Stimulated activated CD4-positive, alpha-beta T cell treated with anti-CD3 and anti-CD28 coated beads, Interleukin-15, amount 100 ng/mL, for 48 hours (primary cell): ENCODE measurements at regions not wholly inside any gene's neighbourhood (a gene's known extent, or its start where the extent isn't known, plus 50 kb on each side); places are given as distances from the start of the nearest gene placed in this dataset.

Experiments used
- DNase-seq, 2 donors: peaks; one replicate each; pipeline ENCODE4 v3.0.0-alpha.2; 2020; ENCODE audit warnings: low read depth in 2 of 2

DNA sequence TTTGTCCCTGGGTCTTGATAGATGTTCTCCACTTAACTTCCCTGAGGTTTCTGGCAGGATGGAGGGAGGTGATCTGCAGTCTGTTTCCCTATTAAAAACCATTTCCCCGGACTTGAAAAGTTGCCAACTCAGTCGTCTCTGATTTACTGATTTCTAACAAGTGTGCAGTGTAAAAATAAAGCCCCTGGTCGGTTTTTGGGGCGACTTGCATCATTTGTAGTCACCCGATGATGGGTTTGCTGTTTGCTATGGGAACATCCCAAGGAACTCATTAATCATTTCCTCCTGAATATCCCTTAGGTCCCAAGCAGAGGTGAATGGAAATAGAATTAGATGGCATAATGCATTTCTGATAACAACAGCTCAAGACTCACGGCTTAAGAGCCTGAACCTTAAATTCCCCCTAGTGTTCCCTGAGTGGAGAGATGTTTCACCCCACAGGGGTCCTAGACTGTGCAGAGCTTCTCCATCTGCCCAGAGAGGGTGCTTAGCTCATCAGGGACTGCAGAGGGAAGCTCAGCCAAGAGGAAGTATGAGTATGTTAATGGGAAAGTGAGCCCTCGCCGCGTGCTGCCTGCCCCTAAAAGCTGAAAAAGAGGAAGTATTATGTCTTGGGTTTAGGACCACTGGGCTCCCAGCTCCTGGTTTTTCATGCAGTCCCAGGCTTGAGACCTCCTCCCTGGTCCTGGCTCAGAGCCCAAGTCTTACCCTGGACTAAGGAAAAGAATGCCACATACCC is 115.1 kb upstream of the DAP start:
- no peak for DNase-seq

DNA sequence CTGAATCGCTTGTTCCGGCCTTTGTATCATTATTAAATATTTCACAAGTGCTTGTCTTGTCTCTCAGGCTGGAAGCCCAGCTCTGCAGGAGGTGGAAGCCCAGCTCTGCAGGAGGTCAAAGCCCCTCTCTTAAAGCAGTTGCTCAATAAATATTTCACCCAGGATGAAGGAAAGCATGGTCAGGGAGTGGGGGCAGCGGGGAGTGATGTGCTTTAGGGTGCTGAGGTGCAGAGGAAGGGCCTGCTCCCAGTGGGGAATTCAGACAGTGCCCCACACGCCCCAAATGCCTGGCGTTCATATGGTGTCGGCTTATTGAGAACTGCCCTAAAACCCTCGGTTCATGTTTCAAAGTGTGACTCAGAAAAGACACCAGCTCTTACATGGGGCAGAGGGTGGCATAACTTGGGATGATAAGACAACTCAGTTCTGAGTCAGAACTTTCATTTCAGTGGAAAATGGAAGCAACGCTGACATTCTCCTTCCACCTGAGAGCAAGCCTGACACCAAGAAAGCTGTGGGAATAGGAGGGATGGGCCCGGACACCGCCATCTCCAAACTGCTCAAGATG is 114.3 kb upstream of the DAP start:
- DNase-seq = no peak

DNA sequence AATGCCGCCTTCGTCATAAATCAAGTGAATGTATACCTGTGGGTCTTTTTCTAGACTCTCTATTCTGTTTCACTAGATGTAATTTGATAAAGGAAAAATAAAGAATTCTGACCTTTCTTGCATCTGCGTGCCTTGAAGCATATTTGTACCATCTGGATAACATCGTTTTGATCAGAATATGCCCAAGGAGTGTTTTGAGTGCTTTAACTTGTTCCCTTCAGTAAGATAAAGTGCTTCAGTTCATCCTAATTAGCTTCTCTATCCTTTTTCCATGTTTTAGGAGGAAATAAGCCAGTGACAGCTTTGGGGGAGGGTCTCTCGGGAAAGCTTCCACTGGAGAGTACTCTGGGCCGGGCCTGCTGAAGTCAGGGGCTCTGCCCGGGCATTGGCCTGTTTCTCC is 113.5 kb upstream of the DAP start:
- no peak for DNase-seq

DNA sequence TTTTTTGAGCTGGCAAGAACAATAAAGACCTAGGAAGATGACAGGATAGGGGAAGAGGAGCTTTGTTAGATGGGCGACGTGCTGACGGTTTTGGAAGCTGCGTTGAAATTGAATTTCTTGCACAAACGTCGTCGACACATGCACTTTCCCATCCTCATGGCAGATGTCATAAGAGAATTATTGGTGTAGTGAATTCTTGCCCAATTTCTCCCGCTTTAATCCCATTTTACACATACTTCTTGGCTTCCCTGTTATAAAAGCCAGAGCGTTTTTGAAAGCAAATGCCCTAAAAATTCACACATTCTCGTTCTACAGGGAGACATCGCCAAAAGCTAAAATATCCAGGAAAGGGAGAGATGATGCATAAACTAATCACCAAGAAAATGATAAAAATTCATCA is 109.8 kb upstream of the DAP start:
- no peak for DNase-seq

DNA sequence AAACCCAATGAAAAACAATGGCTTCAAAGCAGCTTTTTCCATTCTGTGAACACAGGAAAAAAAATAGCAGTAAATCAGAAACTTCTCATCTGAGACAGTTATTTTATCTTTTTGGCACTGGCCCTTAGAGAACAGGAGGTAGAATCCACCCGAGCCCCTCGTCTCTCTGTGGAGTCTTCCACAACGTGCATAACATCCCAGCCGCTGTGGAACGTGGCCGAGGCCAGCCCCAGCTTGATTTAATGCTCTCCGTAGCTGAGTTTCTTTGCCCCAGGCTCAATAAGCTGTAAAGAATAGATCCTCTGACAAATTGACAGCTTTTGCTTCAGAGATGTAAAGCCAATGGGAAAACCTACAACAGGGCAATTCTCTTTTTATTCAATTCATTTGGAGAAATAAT is 107.9 kb upstream of the DAP start:
- DNase-seq = no peak

DNA sequence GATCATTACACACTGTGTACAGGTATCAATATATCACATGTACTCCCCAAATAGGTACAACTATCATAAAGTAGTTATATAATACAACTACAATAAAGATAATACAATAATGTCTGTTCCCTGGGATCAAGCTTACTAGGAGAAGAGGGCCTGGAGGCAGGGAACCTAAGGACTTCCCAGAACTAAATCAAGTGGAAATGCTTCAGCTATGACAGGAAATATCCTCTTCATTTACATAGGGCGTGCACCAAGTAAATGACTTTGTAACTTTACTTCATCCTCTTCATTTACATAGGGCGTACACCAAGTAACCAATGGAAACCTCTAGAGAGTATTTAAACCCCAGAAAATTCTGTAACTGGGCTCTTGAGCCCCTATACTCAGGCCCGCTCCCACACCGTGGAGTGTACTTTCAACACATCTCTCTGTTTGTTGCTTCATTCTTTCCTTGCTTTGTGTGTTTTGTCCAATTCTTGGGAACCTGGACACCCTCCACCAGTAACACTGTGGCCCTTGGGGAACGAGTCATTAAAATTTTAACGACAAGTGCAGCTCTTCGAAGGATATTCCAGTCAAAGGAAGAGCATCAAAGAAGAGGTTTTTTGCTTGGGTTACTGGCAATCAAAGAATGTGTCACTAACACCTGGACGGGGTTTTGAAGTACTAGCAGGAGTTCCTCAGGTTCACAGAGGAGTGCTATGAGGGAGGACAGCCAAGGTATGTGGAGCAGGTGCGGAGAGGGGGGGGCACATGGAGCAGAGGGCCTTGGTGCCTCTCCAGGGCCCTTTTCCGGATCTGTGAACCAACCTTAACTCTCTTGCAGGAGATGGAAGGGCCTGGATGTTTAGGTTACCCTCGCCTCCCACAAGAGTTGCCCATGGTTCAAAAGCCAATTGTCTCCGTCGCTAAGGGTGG is 106.6 kb upstream of the DAP start:
- no peak for DNase-seq

DNA sequence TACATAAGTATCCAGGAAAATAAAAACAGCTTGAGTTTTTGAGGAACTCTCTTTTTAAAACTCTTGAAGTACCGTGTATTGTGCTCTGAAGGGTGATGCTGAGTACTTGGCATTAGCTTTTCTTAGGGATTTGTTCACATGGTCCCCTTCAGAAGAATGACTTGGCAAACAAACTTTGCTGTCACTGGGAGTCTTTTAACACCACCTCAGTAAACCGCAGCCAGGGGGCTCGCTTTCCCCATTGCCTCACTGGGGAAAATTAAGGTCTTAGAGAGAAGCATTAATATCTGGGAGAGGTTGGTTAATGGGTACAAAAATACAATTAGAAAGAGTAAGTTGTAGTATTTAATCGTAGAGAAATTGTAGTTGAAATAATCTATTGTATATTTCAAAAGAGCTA is 105.9 kb upstream of the DAP start:
- DNase-seq = no peak

- DNase-seq = peak; percentile 35 to 52
These were observed 102.8 kb upstream of the DAP start for GRCh38 chr5:10863763-10864383.

GRCh38 chr5:10862085-10862484 is 101.1 kb upstream of the DAP start:
- DNase-seq = no peak

DNA sequence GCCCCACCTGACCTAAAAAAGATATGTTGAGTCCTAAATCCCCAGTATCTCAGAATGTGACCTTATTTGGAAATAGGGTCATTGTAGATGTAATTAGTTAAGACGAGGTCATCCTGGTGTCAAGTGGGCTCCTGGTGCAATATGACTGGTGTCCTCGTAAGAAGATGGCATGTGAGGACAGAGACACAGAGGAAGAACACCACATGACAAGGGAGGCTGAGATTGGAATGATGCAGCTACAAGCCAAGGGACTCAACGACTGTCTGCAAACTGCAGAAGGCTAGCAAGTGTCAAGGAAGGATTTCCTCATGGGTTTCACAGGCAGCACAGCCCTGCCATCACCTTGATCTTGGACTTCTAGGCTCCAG is 100.4 kb upstream of the DAP start:
- DNase-seq = no peak

DNA sequence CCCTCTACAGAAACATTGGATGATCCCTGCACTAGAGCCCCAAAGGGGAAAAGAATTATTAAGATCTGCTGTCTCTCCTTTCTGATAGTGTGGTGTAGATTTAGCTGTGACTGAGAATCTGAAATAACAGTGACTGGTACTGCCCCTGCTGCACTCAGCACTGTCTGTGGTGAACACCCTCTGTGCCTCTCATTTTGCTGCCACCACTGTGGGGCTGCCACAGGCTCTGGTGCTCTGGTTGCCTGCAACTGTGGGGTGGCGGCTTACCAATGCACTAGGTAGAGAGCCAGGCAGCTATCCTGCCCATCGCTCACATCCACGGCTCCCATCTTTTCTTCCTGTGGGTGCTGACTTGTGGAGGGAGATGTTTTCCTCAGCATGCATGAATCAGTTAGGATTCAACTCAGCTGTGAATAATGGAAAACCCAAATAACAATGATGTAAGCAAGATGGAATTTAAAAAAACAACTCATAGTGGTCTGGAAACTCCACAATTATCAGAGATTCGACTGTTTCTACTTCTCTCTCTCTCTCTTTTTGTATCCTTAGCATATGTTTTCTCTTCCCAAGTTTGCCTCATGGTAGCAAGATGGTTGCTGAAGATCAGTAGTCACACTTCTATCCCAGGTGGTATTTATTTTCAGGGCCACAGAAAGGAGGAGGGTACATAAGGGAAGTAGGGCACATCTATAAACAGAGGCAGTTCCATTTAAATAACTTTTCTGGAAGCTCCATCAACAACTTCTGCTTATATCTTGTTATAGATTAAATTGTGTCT is 99.8 kb upstream of the DAP start:
- DNase-seq = no peak

GRCh38 chr5:10860196-10860543 is 99.1 kb upstream of the DAP start:
- no peak for DNase-seq

DNA sequence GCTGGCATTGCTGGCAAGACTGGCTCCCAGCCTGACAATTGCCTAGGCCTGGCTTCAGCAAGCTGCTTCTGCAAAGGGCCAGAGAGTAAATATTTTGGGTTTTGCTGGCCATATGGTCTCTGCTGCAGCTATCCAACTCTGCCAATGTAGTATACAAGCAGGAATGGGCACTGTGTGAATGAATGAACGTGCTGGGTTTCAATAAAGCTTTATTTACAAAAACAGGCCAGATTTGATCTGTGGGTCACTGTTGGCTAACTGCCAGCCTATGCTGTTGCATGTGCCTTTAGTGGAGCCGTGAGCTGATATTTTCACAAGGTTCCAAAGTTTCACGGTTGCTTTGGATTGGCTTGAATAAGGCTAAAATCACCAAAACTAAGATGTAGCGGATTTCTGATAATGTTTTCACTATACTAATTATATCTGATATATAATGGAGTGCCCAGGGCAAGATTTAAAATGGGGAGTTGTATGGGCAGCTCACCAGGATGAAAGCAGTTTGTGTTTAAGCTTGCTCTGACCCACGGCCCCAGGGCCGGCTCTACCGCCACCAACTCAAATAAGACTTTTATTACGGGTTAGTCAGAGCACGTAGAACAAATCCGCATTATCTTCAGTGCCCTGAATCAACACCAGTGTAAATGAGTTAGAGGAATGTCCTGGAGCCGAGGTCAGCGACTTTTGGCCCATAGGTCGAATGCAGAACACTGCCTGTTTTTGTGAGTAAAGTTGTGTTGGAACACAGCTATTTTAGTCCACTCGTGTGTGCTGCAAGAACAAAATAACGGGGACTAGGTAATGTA is 98.6 kb upstream of the DAP start:
- DNase-seq = no peak

- no peak for DNase-seq
These were observed 97.9 kb upstream of the DAP start for GRCh38 chr5:10858945-10859344.

GRCh38 chr5:10858307-10858706 is 97.3 kb upstream of the DAP start:
- no peak for DNase-seq

GRCh38 chr5:10857338-10857733 is 96.3 kb upstream of the DAP start:
- no peak for DNase-seq

GRCh38 chr5:10856683-10857337 is 95.8 kb upstream of the DAP start:
- DNase-seq = peak; percentile 6 to 7

GRCh38 chr5:10856071-10856470 is 95.0 kb upstream of the DAP start:
- no peak for DNase-seq

- no peak for DNase-seq
These were observed 93.7 kb upstream of the DAP start for GRCh38 chr5:10854506-10855277.

- no peak for DNase-seq
These were observed 92.1 kb upstream of the DAP start for GRCh38 chr5:10853154-10853553.
